ENCODE measurements at regions not wholly inside any gene's neighbourhood (a gene's known extent, or its start where the extent isn't known, plus 50 kb on each side); places are given as distances from the start of the nearest gene placed in this dataset.

GRCh38 chr9:1443450-1443849 lies 393.3 kb downstream of the DMRT2 start:
- no peak overlapping the region for H3K4me2 ChIP-seq (ENCODE audit: low read length)
- H3K9ac ChIP-seq (ENCODE audit: low read length), result no peak overlapping the region
- no peaks in the 10 kb centered on the region for H3K27me3 ChIP-seq (ENCODE audit: insufficient read depth, low read depth, low read length)
- H3F3A ChIP-seq (ENCODE audit: insufficient read depth, low read length, poor library complexity, severe bottlenecking), result no peaks in the 10 kb centered on the region
- H3K36me3 ChIP-seq (ENCODE audit: insufficient read depth, low read length), result no peaks in the 10 kb centered on the region
- no peaks in the 10 kb centered on the region for H3K9me2 ChIP-seq (ENCODE audit: insufficient read depth, low read length)
- no peak overlapping the region for H3K27ac ChIP-seq (ENCODE audit: low read length)
- no peaks in the 10 kb centered on the region for H3K9me3 ChIP-seq (ENCODE audit: low read length)
- TF ChIP-seq RAD21 (conservative IDR thresholded peaks at IDR 0.05) (no peak), TAF1 (IDR thresholded peaks at IDR 0.05; ENCODE audit: low read depth) (no peak), CTCF (IDR thresholded peaks at IDR 0.05; ENCODE audit: poor library complexity, severe bottlenecking) (no peak), SMC3 (conservative IDR thresholded peaks at IDR 0.05; ENCODE audit: poor library complexity) (no peak)
- TF ChIP-seq, protein P1, sequence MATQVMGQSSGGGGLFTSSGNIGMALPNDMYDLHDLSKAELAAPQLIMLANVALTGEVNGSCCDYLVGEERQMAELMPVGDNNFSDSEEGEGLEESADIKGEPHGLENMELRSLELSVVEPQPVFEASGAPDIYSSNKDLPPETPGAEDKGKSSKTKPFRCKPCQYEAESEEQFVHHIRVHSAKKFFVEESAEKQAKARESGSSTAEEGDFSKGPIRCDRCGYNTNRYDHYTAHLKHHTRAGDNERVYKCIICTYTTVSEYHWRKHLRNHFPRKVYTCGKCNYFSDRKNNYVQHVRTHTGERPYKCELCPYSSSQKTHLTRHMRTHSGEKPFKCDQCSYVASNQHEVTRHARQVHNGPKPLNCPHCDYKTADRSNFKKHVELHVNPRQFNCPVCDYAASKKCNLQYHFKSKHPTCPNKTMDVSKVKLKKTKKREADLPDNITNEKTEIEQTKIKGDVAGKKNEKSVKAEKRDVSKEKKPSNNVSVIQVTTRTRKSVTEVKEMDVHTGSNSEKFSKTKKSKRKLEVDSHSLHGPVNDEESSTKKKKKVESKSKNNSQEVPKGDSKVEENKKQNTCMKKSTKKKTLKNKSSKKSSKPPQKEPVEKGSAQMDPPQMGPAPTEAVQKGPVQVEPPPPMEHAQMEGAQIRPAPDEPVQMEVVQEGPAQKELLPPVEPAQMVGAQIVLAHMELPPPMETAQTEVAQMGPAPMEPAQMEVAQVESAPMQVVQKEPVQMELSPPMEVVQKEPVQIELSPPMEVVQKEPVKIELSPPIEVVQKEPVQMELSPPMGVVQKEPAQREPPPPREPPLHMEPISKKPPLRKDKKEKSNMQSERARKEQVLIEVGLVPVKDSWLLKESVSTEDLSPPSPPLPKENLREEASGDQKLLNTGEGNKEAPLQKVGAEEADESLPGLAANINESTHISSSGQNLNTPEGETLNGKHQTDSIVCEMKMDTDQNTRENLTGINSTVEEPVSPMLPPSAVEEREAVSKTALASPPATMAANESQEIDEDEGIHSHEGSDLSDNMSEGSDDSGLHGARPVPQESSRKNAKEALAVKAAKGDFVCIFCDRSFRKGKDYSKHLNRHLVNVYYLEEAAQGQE (IDR thresholded peaks at IDR 0.05; ENCODE audit: borderline replicate concordance), result no peak
- H3K79me2 ChIP-seq (replicated peaks; ENCODE audit: insufficient read depth, low read length), result no peaks in the 10 kb centered on the region
- no peak overlapping the region for H3K4me3 ChIP-seq (ENCODE audit: low read length)
- H4K20me1 ChIP-seq (ENCODE audit: insufficient read depth), result no peaks in the 10 kb centered on the region
- H2AFZ ChIP-seq (ENCODE audit: low read depth, low read length), result no peak overlapping the region

- Histone ChIP-seq H3F3A (ENCODE audit: insufficient read depth, low read length, poor library complexity, severe bottlenecking) (no peaks in the 10 kb centered on the region), H3K9me2 (ENCODE audit: insufficient read depth, low read length) (no peaks in the 10 kb centered on the region), H2AFZ (ENCODE audit: low read depth, low read length) (no peak overlapping the region), H3K4me3 (ENCODE audit: low read length) (no peak overlapping the region), H3K9me3 (ENCODE audit: low read length) (no peaks in the 10 kb centered on the region), H3K79me2 (replicated peaks; ENCODE audit: insufficient read depth, low read length) (no peaks in the 10 kb centered on the region), H3K4me2 (ENCODE audit: low read length) (no peak overlapping the region), H3K27me3 (ENCODE audit: insufficient read depth, low read depth, low read length) (no peaks in the 10 kb centered on the region), H3K27ac (ENCODE audit: low read length) (no peak overlapping the region), H3K9ac (ENCODE audit: low read length) (no peak overlapping the region), H4K20me1 (ENCODE audit: insufficient read depth) (no peaks in the 10 kb centered on the region), H3K36me3 (ENCODE audit: insufficient read depth, low read length) (no peaks in the 10 kb centered on the region)
- no peak for TF ChIP-seq RAD21 (conservative IDR thresholded peaks at IDR 0.05)
- TF ChIP-seq CTCF (IDR thresholded peaks at IDR 0.05; ENCODE audit: poor library complexity, severe bottlenecking), result no peak
- no peak for TF ChIP-seq MXI1 (conservative IDR thresholded peaks at IDR 0.05; ENCODE audit: poor library complexity, severe bottlenecking)
- TF ChIP-seq SMC3 (conservative IDR thresholded peaks at IDR 0.05; ENCODE audit: poor library complexity), result no peak
- TF ChIP-seq EZH2 (IDR thresholded peaks at IDR 0.05; ENCODE audit: borderline replicate concordance, insufficient read depth, low read length, poor library complexity, severe bottlenecking), result no peak
- TF ChIP-seq POLR2AphosphoS5 (IDR thresholded peaks at IDR 0.05), result no peak
- TF ChIP-seq, protein P1 (IDR thresholded peaks at IDR 0.05; ENCODE audit: borderline replicate concordance), result no peak
- TF ChIP-seq TAF1 (IDR thresholded peaks at IDR 0.05; ENCODE audit: low read depth), result no peak
- no peak for TF ChIP-seq EP300 (conservative IDR thresholded peaks at IDR 0.05; ENCODE audit: poor library complexity, severe bottlenecking)
These were observed 396.5 kb downstream of the DMRT2 start for GRCh38 chr9:1446671-1447070.

Data from neural cell (in vitro differentiated cells).